ENCODE measurements at regions not wholly inside any gene's neighbourhood (a gene's known extent, or its start where the extent isn't known, plus 50 kb on each side); places are given as distances from the start of the nearest gene placed in this dataset.
A peak's percentile ranks its signal among the peaks of the same experiment; 100 is the strongest.
"Not testable (repeated sequence)": the region's sequence is repeated elsewhere in the genome, so short reads cannot be mapped to it uniquely, and the experiment has no call there.

DNA sequence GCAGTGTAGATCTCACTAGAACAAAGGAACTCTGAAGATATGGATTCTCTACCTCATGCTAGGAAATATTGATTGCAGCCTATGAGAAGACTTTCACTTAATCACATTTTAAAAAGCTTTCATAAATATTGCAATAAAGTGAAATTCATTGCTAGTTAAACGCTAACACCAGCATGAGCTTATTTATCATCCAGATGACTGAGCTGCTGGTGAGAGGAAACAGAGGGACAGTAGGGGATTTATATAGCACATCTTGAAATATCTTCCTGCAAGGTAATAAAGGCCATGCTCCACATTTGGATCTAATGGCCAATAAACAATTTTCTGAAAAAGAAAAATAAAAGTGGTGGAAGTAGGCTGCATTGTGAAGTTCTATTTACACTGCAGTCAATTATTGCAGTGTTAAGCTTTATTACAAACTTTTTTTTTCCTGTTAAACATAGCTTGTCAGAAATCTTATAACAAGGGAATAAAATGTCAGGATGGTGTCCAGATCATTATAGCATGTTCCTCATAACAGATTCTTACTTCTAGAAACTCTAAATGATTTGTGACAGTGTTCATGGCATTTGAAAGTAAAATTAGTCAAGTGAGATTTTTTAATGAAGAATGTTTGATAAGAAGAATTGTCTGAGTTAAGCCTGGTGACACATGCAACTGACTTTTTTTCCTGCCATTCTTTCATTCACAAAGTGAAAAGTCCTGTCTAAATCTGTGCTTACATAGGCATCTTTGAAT, 342.6 kb downstream of the DMAC1 start:
- no peak for DNase-seq

DNA sequence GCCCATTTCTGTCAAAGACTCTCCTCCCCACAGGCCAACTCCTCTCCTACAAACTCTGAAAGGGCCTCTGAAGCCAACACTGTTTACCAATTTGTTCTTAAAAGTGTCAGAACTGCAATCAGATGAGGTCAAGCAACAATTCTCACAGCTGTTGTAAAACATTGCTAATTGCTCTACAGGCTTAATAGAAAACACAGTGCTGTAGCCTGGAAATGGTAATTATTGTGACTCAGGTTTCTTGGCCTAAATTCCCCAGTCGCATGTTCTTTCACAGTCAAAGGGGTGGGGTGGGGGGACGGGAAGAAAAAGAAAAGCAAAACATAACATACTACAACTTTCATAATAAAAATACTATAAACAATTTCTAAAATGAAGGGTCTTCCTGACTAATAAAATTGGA, 343.2 kb downstream of the DMAC1 start:
- no peak for DNase-seq

DNA sequence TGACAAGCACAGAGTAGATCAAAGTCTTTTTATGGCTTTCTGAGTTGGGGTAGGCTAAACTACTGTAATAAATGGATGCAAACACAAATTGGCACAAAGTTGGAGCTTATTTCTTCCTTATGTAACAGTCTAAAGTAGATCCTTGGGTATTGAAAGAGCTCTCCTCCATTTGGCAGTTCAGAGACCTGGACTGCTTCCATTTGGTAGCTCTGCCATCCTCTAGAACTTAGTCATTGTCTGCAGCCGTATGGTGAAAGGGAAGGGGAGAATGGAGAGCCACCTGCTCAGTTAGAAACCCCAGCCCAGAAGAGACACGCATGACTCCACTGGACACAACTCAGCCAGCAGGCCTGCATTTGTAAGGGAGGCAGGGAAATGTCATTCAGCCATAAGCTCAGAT, 345.0 kb downstream of the DMAC1 start:
- no peak for DNase-seq

DNA sequence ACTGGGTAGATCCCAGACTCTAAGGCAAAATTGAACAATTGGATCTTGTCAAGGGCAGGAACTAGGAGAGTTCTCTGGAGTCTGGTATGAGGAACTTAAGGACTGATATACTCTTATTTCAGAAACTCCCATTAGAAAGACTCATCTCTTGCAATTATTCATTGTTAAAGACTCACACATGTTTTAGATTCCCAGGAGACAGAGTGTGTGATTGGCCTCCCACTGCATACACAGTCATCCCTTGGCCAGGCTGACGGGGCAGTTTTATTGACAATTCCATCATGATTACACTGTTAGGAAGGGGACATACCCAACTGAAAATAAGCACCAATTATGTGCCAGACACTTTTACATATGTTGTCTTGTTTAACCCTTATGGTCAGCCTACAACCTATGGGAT, 347.2 kb downstream of the DMAC1 start:
- no peak for DNase-seq

DNA sequence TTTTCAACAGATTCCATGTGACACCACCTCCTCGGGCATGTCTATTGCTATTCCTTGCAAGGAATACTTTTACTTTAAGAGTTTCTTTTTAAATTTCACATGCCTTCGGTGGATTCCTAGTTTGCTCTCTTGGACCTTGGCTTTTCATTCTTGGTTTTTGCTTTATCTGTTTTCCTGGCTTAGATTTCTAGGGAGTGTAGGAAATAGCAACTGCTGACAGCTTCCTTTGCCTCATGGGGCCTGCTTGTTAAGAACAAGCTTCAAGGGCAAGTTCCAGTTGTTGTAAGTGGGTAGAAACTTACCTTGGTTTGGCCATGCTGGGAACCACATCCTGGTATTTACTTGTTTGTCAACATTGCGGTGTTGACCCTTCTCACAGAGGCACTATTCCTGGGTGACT, 348.5 kb downstream of the DMAC1 start:
- no peak for DNase-seq

DNA sequence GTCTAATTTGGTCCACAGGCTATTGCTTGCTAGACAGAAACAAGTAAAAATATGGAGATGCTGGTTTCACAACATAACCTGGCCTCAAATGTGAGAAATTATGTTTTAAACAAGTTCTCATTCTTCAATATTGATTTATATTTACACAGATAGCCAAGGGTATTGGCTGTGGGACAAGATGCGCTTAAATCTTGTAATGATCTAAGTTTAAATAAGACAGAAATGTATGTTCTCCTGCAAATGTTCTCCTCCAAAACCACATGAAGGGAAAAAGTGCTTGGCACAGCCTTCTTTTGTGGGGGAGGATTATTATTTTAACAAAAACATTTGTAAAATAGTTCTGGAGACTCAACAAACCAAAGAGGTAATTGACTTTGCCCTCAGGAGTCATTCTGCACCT, 356.0 kb downstream of the DMAC1 start:
- no peak for DNase-seq

DNA sequence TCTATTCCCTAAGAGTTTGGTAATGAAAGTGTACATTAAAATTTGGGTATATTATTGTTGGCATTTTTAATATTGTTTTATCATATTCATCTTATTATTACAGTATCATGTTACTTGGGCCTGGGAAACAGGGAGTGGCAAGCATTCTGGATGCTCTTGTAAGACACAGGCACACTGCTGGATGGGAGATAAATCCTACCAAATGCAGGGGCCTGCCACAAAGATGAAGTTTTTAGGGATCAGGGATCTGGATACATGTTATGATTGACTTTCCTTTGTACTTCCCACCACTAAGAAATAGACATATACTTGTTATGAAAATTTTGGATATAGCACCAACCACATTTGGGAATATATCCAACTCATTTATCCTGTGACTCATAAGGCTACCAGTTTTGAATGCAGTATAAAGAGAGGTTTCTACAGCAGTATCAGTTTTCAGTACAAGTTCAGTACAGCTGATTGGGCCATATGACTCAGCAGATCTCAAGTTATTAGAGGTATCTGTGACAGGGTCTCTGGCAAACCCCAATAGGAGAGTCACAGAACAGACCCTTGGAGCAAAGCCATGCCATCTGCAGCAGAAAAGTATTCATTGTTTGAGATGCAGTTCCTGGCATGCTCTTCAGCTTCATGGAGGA, 360.1 kb downstream of the DMAC1 start:
- no peak for DNase-seq

DNA sequence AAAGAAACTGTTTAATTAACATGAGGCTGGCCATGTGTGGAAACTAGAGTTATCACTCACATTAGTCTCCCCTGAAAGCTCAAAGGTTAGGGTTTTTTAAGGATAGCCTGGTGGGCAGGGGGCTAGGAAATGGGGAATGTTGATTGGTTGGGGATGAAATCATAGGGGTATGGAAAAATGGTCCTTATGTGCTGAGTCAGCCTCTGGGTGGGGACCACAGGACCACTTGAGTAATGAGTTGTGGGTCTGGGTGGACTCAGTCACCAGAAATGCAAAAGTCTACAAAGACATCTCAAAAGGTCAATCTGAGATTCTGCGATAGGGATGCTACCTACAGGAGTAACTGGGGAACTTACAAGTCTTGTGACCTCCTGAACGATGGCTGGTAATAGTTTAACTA, 362.8 kb downstream of the DMAC1 start:
- no peak for DNase-seq

DNA sequence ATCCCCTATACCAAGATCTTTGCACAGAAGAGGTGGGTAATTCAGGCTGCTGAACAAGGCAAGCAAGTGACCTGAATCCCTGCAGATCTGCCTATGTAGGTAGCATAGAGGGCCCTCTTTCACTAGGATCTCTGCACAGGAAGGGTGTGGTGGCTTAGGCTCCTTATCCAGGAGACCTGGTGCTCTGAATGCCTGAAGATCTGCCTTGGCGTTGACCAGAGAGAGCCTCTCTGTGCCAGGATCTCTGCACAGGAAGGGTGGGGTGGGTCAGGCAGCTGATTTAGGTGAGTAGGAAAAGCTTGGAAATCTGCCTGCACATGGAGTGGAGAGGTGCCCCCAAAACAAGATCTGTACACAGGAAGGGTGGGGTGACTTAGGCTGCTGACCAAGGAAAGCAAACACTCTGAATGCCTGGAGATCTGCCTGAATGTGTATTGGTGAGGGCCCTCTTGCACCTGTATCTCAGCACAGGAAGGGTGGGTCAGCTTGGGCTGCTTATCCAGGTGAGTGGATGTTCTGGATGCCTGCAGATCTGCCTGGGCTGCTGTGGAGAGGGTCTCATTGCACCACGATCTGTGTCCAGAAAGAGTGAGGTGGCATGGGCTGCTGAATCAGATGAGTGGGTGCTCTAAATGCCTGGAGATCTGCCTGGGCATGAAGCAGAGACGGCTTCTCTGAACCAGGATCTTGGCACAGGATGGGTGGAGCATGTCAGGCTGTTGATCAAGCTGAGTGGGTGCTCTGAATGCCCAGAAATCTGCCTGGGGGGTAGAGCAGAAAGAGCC, 365.9 kb downstream of the DMAC1 start:
- no peak for DNase-seq

DNA sequence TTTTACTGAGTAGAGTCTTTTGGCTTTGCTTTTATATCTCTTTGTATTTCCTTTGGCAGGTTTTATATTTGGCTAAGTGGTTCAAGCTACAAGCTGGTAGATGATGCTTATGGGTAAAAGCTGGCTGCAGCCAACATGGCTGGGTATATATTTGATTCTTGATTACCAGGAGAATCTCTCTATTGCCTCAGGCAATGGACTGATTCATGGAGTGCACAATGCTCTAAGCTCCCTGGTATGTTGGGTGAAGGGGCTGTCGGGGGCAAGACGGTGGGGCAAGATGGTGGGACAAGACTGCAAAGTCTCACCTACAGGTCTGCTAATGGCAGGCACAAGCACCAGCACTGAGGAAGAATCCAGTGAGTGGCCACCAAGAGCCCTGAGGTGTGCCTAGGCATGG, 366.6 kb downstream of the DMAC1 start:
- DNase-seq = no peak

DNA sequence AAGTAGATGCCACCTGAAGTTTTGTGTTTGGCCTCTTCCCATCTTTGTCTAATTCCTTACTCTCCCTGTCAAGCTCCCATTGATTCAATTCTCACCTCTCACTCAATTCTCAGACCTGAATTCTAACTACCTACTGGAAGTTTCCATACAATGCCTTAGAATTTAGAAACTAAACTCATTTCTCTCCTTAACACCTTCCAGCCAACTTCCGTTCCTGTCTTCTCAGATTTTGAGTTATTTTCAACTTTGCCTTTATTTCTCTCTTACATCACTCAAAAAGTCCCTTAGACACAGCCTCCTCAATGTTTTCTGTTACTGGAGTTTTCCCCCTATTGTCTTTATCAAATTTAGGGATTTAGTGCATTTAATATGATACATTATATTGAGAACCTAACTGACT, 382.2 kb downstream of the DMAC1 start:
- not testable (repeated sequence) for DNase-seq

DNA sequence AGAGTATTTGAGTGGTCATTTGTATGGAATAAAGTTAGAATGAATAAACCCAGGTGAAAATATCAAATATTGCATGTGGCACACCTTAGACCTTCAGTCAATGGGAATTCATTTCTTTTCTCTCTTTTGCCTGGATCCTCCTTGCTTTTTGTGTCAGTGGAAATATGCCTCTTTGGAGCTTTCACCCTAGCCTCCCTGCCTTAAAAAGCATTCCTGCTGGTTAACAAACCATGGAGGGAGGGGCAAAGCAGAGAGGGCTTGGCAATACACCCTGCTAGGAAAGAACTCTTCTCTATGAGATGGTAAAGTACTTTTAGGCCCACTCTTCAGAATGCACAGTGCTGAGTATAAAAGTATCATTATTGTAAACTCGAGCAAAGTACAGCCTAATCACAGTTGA, 383.7 kb downstream of the DMAC1 start:
- DNase-seq = no peak

DNA sequence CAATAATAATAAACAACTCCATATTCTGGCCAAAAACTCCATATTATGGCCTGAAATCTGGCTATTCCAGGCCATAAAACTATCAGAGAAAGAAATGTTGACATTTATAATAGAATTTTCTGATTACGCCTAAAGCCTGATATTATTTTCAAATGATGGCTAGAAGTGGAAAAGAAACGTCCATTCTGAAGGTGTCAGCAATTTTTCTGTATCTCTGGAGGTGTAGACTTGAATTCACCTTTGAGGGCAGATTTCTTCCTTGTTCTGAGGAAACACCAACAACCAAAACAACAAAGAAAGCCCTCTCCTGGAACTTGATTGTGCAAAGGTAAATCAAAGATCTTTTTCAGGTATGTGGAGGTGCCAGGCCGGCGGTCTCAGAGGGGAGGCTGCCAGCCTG, 390.7 kb downstream of the DMAC1 start:
- no peak for DNase-seq

DNA sequence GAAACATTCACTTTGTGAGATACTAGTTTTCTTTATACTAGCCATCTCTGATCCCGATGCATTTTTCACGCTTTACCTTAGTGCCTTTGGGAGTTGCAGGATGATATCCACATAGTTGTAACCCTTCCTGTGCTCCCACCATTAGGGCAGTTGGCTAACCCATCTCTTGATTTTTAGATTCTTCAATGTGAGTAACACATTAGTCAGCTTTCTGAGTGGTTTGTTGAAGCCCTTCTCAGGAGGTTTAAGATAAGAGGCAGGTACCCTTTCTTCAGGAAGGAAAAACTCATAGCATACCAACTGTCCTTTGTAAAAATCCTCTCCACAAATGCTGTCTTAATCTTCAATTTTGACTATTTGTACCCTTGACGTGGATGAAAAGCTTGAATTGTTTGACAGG, 392.3 kb downstream of the DMAC1 start:
- no peak for DNase-seq

DNA sequence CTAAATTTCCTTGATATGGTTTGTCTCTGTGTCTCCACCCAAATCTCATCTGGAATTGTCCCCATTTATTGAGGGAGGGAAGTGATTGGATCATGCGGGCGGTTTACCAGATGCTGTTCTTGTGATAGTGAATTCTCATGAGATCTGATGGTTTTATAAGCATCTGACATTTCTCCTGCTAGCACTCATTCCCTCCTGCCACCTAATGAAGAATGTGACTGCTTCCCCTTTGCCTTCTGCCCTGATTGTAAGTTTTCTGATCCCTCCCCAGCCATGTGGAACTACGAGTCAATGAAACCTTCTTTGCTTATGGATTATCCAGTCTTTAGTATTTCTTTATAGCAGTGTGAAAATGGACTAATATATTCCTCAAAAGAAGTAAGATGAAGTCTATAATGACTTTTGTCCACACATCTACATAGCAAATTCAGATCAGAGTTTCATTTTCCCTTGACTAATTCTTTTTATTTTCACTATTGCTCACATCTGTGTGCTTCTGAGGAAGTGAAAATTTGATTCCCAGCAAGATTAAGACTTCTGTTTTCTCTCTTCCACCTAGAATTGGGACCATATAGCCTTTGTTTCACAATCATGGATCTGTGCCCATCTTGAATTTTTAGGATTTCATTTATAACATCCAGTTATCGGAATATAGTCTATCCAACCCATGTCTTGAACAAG, 393.5 kb downstream of the DMAC1 start:
- DNase-seq = no peak

DNA sequence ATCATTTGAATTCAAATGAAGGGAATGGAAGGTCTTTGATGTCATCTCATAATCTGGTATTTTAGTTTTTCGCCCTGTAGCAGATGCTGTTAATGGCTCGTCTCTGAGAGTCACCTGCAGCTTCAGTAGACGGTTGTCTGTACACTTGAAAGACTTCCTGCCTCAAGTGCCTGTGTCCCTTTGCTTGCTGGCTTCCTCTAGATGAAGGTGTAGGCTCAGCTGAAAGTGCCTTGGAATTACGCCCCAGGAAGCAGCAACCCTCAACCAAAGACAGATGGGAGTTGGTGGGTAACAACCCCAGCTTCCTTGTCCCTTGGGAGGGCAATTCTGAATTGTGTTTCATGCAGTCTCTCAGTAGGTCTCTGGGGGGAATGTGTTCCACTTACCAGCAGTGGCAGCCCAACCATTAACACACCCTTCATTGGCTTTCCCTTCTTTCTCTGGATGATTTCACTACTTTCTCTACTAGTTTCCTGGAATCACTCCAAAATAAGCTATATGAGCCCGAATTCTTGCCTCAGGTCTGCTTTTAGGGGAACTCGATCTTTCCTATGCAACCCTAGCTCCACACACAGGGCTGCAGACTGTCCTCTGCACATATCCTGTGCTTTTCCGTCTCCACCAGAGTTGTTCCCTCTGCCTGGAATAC, 395.6 kb downstream of the DMAC1 start:
- no peak for DNase-seq

DNA sequence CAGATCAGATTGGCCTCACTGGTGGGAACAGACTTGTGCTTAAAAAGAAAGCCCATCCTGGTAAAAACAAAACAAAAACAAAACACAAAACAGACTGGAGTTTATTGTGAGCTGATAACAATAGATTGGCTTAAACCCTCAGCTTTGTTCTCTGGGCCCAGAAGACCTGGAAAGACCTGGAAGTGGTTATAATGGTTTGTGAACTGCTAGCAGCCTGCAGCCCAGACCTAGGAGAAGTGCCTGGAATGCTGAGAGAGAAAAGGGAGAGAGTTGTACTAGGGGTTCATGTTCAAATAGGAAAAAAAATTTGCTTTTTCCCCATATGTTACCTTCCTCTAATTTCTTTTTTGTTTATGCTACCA, 396.6 kb downstream of the DMAC1 start:
- DNase-seq = no peak

DNA sequence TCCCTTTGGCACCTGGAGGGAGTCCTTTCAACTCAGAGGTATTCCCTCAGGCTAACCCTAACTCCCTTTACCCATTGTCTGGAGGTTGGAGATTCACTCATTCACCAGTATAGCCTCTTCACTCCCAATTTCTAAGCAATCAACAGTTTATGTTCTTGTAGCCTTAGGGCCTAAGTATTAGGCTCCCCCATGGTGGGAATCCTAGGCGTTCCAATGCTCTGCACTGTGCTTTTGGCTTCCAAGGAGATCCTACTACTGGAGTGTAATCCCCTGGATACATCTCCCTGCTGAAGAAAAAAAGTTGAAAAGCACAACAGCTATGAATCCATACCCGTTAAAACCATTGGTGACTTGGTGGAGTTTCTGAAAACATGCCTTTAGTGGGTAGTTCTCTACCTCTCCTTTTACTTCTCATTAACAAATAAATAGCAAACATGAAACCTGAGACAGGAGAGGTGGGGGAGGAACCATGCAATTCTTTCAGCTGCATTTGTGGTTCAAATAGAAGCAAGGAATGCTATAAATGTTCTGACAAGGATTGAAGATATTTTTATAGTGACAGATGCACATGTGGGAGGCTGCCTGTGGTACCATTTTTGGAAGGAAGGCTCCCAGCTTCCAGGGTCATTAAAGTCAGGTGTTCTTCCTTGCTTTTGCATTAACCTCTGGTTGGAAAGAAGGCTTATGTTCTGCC, 397.1 kb downstream of the DMAC1 start:
- DNase-seq = no peak

DNA sequence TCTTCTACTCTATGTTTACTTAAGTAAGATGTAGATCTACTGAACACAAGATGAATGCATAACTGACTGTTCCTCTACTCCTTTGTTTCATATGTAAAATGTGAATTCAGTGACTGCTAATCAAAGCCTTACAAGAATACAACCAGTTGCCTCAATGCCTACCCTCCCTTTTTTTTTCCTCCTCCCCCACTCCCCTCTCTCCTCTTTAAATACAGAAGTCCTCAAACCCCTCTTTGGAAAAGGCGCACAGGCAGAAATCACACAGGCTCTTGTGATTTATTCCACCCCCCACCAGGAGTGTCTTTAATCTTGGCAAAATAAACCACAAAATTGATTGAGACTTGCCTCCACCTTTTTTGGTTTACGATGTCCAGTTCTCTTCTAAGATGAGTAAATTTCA, 398.5 kb downstream of the DMAC1 start:
- no peak for DNase-seq

DNA sequence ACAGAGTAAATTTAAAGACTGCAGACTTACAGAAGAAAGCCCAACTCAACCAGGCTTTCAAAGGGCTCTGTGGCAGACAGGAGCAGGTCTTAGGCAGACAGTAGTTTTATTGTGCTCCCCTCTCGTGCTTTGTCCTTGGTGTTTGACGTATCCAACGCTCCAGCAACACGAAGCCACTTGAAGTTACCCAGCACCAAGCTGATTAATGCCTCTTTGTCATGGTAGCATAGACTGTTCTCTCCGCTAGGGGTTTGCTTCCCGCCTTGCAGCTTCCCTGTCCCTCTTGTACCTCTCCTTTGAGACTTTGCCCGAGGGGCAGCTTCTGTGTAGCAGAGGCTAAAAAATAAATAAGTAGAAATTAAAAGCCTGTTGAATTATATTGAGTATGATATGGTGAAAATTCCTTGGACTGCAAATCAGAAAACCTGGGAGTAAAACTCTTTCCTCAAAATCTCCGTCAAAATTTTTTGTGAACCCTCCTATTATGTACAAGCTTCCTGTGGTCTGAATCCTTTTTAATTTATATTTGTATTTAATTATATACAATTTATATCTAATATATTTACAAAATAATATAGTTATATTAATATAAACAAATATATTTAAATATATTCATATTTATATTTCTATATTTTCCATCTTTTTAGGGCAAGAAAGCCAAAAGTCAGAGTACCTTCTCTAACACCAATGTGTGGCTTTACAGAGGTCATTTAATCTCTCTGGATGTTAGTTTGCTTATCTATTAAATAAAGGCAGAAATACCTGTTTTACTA, 405.4 kb downstream of the DMAC1 start:
- DNase-seq = peak; percentile 61

DNA sequence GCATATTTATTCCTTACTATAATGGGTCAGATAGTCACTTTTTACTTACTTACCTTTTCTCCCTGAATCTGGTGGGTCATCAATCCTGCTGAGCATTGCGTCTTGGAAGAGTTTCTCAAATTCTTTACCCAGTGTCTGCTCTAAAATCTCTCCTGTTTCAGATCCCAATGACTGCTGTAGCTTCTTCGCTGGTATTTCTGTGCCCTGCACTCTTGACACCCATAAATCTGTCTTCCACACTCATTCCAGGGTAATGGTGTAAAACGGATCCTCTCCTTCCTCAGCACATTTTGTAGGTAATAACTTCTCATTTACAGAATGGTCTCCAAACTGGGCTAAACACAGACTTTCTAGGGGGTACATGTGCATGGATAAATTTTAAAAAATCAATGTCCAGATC, 407.4 kb downstream of the DMAC1 start:
- no peak for DNase-seq

DNA sequence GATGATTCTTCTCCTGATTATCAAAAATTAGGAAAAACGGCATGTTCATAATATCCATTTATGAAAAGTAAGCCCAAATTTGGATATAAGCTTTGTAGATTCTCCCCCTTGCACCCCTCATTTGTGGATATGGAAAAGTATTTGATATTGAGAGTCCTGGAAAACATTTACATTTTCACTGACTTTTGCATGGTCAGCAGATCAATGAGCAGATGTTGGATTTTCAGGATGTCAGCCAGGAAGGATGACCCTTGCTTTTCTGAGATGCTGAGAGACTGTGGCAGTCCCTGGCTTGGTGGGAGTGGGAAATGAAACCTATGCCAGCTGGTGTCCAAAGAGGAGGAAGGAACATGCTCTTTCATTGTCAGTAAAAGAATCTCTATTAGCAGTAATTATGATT, 410.8 kb downstream of the DMAC1 start:
- DNase-seq = no peak
